HFFc6 (cell line): ENCODE measurements at regions not wholly inside any gene's neighbourhood (a gene's known extent, or its start where the extent isn't known, plus 50 kb on each side); places are given as distances from the start of the nearest gene placed in this dataset.

Source experiments
- DNase-seq: peaks from one replicate; pipeline ENCODE4 v3.0.0-alpha.2; 2018
- H3K27ac Mint-ChIP-seq: 2 replicates; pipeline ENCODE4 v1.8.0; 2020; ENCODE audit warnings: mild to moderate bottlenecking, mixed read lengths
- H3K27me3 Mint-ChIP-seq: 2 replicates; pipeline ENCODE4 v1.8.0; 2021; ENCODE audit warnings: mild to moderate bottlenecking, moderate library complexity, mixed read lengths; ENCODE audit not compliant: insufficient read depth
- H3K36me3 Mint-ChIP-seq: 2 replicates; pipeline ENCODE4 v1.8.0; 2021; ENCODE audit warnings: low read depth, mixed read lengths
- H3K4me1 Mint-ChIP-seq: 2 replicates; pipeline ENCODE4 v1.8.0; 2020; ENCODE audit warnings: low read depth, mixed read lengths
- H3K4me3 Mint-ChIP-seq: 2 replicates; pipeline ENCODE4 v1.8.0; 2020; ENCODE audit warnings: mild to moderate bottlenecking, moderate library complexity, mixed read lengths
- H3K9me3 Mint-ChIP-seq: 2 replicates; pipeline ENCODE4 v1.8.0; 2020; ENCODE audit warnings: mild to moderate bottlenecking, mixed read lengths
- CTCF ChIP-seq: fragments of 200-600 bp; sonication (generic); IDR thresholded peaks from 2 replicates; pipeline ENCODE4 v1.5.0; 2021; ENCODE audit warnings: antibody characterized with exemption, mild to moderate bottlenecking

GRCh38 chr13:85186356-85187045 lies 612.7 kb downstream of the SLITRK6 start:
- Mint-ChIP-seq H3K9me3 (no peaks in the 10 kb centered on the region), H3K4me3 (no peak overlapping the region), H3K4me1 (no peaks in the 10 kb centered on the region), H3K36me3 (no peaks in the 10 kb centered on the region), H3K27me3 (no peaks in the 10 kb centered on the region), H3K27ac (no peak overlapping the region)
- DNase-seq: no peak
- TF ChIP-seq CTCF: no peak

GRCh38 chr13:85174291-85174690 lies 624.9 kb downstream of the SLITRK6 start:
- Mint-ChIP-seq H3K27ac (no peak overlapping the region), H3K27me3 (no peaks in the 10 kb centered on the region; the same call in 1 of the 2 replicates), H3K36me3 (no peaks in the 10 kb centered on the region), H3K4me1 (no peaks in the 10 kb centered on the region; the same call in 1 of the 2 replicates), H3K9me3 (peaks cover 8% of the 10 kb centered on the region; the same call in 1 of the 2 replicates), H3K4me3 (no peak overlapping the region)
- no peak for TF ChIP-seq CTCF
- DNase-seq: no peak

- H3K9me3 Mint-ChIP-seq: no peaks in the 10 kb centered on the region
- no peaks in the 10 kb centered on the region; the same call in 1 of the 2 replicates for H3K4me1 Mint-ChIP-seq
- no peak overlapping the region for H3K27ac Mint-ChIP-seq
- no peak overlapping the region for H3K4me3 Mint-ChIP-seq
- DNase-seq: no peak
- no peaks in the 10 kb centered on the region for H3K36me3 Mint-ChIP-seq
- H3K27me3 Mint-ChIP-seq: no peaks in the 10 kb centered on the region; the same call in 1 of the 2 replicates
- TF ChIP-seq CTCF: no peak
Measured at GRCh38 chr13:85170372-85170771, 628.8 kb downstream of the SLITRK6 start.

- no peak overlapping the region for H3K27ac Mint-ChIP-seq
- no peak overlapping the region for H3K4me3 Mint-ChIP-seq
- no peak for DNase-seq
- no peaks in the 10 kb centered on the region; the same call in 1 of the 2 replicates for H3K4me1 Mint-ChIP-seq
- H3K9me3 Mint-ChIP-seq: no peaks in the 10 kb centered on the region; the same call in 1 of the 2 replicates
- no peaks in the 10 kb centered on the region for H3K36me3 Mint-ChIP-seq
- H3K27me3 Mint-ChIP-seq: no peaks in the 10 kb centered on the region; the same call in 1 of the 2 replicates
- no peak for TF ChIP-seq CTCF
Measured at GRCh38 chr13:85166891-85167290, 632.3 kb downstream of the SLITRK6 start.

- H3K4me3 Mint-ChIP-seq: no peak overlapping the region
- no peaks in the 10 kb centered on the region for H3K36me3 Mint-ChIP-seq
- H3K27me3 Mint-ChIP-seq: no peaks in the 10 kb centered on the region; the same call in 1 of the 2 replicates
- no peak for DNase-seq
- H3K4me1 Mint-ChIP-seq: no peaks in the 10 kb centered on the region; the same call in 1 of the 2 replicates
- H3K9me3 Mint-ChIP-seq: no peaks in the 10 kb centered on the region; the same call in 1 of the 2 replicates
- TF ChIP-seq CTCF: no peak
- no peak overlapping the region for H3K27ac Mint-ChIP-seq
Measured at GRCh38 chr13:85163063-85163462, 636.2 kb downstream of the SLITRK6 start.
